ENCODE measurements at regions not wholly inside any gene's neighbourhood (a gene's known extent, or its start where the extent isn't known, plus 50 kb on each side); places are given as distances from the start of the nearest gene placed in this dataset.
A peak's percentile ranks its signal among the peaks of the same experiment; 100 is the strongest.

GRCh38 chr11:131074573-131074972 is 158.3 kb upstream of the SNX19 start:
- Histone ChIP-seq H3K27me3 (ENCODE audit: insufficient read depth, poor library complexity, severe bottlenecking) (no peaks in the 10 kb centered on the region), H3K4me3 (replicated peaks; ENCODE audit: insufficient read depth, low read length) (no peak overlapping the region), H3K27ac (replicated peaks) (no peak overlapping the region)
- DNase-seq (ENCODE audit: low read depth in 1 of 2, low spot score in 1 of 2): no peak
- TF ChIP-seq SPI1 (IDR thresholded peaks at IDR 0.05; ENCODE audit: borderline replicate concordance, low read depth): peak; percentile 70
- no peak for TF ChIP-seq POLR2AphosphoS5 (IDR thresholded peaks at IDR 0.05; ENCODE audit: low read depth)

GRCh38 chr11:131077340-131077739 is 161.1 kb upstream of the SNX19 start:
- no peak for TF ChIP-seq REST (IDR thresholded peaks at IDR 0.05; ENCODE audit: insufficient replicate concordance, low read depth)
- TF ChIP-seq POLR2AphosphoS5 (IDR thresholded peaks at IDR 0.05; ENCODE audit: low read depth): no peak
- no peak for TF ChIP-seq GABPA (IDR thresholded peaks at IDR 0.05; ENCODE audit: low read depth)
- no peak for TF ChIP-seq CTCF (IDR thresholded peaks at IDR 0.05; ENCODE audit: insufficient read depth, low read length)
- TF ChIP-seq SPI1 (IDR thresholded peaks at IDR 0.05; ENCODE audit: borderline replicate concordance, low read depth): no peak
- H3K4me3 ChIP-seq (replicated peaks; ENCODE audit: insufficient read depth, low read length): no peak overlapping the region
- no peak overlapping the region for H3K27ac ChIP-seq (replicated peaks)
- no peaks in the 10 kb centered on the region for H3K27me3 ChIP-seq (ENCODE audit: insufficient read depth, poor library complexity, severe bottlenecking)
- no peak for DNase-seq (ENCODE audit: low read depth in 1 of 2, low spot score in 1 of 2)

- no peak overlapping the region for H3K27ac ChIP-seq (replicated peaks)
- H3K27me3 ChIP-seq (ENCODE audit: insufficient read depth, poor library complexity, severe bottlenecking): no peaks in the 10 kb centered on the region
- no peak for TF ChIP-seq CTCF (IDR thresholded peaks at IDR 0.05; ENCODE audit: insufficient read depth, low read length)
- no peak for TF ChIP-seq GABPA (IDR thresholded peaks at IDR 0.05; ENCODE audit: low read depth)
- TF ChIP-seq SPI1 (IDR thresholded peaks at IDR 0.05; ENCODE audit: borderline replicate concordance, low read depth): no peak
- TF ChIP-seq POLR2AphosphoS5 (IDR thresholded peaks at IDR 0.05; ENCODE audit: low read depth): no peak
- no peak for TF ChIP-seq REST (IDR thresholded peaks at IDR 0.05; ENCODE audit: insufficient replicate concordance, low read depth)
- no peak overlapping the region for H3K4me3 ChIP-seq (replicated peaks; ENCODE audit: insufficient read depth, low read length)
- DNase-seq (ENCODE audit: low read depth in 1 of 2, low spot score in 1 of 2): no peak
Measured at GRCh38 chr11:131079036-131079435, 162.8 kb upstream of the SNX19 start.

- Histone ChIP-seq H3K4me3 (replicated peaks; ENCODE audit: insufficient read depth, low read length) (no peak overlapping the region), H3K27ac (replicated peaks) (no peak overlapping the region), H3K27me3 (ENCODE audit: insufficient read depth, poor library complexity, severe bottlenecking) (no peaks in the 10 kb centered on the region)
- TF ChIP-seq CTCF (IDR thresholded peaks at IDR 0.05; ENCODE audit: insufficient read depth, low read length) (no peak), POLR2AphosphoS5 (IDR thresholded peaks at IDR 0.05; ENCODE audit: low read depth) (no peak), REST (IDR thresholded peaks at IDR 0.05; ENCODE audit: insufficient replicate concordance, low read depth) (no peak), GABPA (IDR thresholded peaks at IDR 0.05; ENCODE audit: low read depth) (no peak), SPI1 (IDR thresholded peaks at IDR 0.05; ENCODE audit: borderline replicate concordance, low read depth) (no peak)
- no peak for DNase-seq (ENCODE audit: low read depth in 1 of 2, low spot score in 1 of 2)
Measured at GRCh38 chr11:131089727-131090245, 173.5 kb upstream of the SNX19 start.

All from HL-60 (cell line).